ENCODE measurements at regions not wholly inside any gene's neighbourhood (a gene's known extent, or its start where the extent isn't known, plus 50 kb on each side); places are given as distances from the start of the nearest gene placed in this dataset.

GRCh38 chr1:75668813-75669212, 55.7 kb upstream of the ACADM start:
- no peak for DNase-seq (ENCODE audit: low read depth)

GRCh38 chr1:75671708-75672107, 52.8 kb upstream of the ACADM start:
- no peak for DNase-seq (ENCODE audit: low read depth)

GRCh38 chr1:75672108-75672507, 52.4 kb upstream of the ACADM start:
- DNase-seq (ENCODE audit: low read depth): no peak

- peak; percentile 50 for DNase-seq (ENCODE audit: low read depth)
Observed at GRCh38 chr1:75672528-75673393, 51.7 kb upstream of the ACADM start.

- DNase-seq (ENCODE audit: low read depth): no peak
Observed at GRCh38 chr1:75673399-75673798, 51.1 kb upstream of the ACADM start.

- DNase-seq (ENCODE audit: low read depth): no peak
Observed at GRCh38 chr1:75673885-75674284, 50.6 kb upstream of the ACADM start.
